ENCODE measurements at regions not wholly inside any gene's neighbourhood (a gene's known extent, or its start where the extent isn't known, plus 50 kb on each side); places are given as distances from the start of the nearest gene placed in this dataset.

DNA sequence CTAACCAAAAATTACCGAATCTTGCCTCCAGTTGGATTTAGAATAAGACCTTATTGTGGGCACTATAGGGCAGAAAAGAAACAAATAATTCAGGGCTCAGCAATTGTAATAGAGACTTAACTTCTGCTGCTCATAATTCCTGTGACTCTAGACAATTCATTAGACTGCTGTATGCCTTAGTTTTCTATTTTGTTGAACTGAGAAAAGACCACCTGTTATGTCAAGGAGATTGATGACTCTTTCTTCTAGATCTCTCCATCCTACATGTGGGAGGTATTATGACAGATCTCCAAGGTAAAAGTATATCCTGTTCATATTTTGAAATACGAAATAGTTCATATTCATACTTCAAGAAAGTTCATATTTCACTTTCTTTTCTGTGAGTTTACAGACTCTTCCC is 605.1 kb downstream of the PSAT1 start:
- no peak overlapping the region for H2AFZ ChIP-seq (ENCODE audit: low read depth)
- H3K4me3 ChIP-seq (IDR thresholded peaks at IDR 0.05; ENCODE audit: insufficient read depth, low read depth, low read length): no peak overlapping the region
- no peaks in the 10 kb centered on the region for H3K27me3 ChIP-seq (ENCODE audit: insufficient read depth, low read depth)
- TF ChIP-seq, protein P1, sequence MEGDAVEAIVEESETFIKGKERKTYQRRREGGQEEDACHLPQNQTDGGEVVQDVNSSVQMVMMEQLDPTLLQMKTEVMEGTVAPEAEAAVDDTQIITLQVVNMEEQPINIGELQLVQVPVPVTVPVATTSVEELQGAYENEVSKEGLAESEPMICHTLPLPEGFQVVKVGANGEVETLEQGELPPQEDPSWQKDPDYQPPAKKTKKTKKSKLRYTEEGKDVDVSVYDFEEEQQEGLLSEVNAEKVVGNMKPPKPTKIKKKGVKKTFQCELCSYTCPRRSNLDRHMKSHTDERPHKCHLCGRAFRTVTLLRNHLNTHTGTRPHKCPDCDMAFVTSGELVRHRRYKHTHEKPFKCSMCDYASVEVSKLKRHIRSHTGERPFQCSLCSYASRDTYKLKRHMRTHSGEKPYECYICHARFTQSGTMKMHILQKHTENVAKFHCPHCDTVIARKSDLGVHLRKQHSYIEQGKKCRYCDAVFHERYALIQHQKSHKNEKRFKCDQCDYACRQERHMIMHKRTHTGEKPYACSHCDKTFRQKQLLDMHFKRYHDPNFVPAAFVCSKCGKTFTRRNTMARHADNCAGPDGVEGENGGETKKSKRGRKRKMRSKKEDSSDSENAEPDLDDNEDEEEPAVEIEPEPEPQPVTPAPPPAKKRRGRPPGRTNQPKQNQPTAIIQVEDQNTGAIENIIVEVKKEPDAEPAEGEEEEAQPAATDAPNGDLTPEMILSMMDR (conservative IDR thresholded peaks at IDR 0.05; ENCODE audit: low read depth, low read length): no peak
- no peak overlapping the region for H3K9ac ChIP-seq
- no peak overlapping the region for H3K27ac ChIP-seq
- no peaks in the 10 kb centered on the region for H3K79me2 ChIP-seq (ENCODE audit: insufficient read depth, low read depth)
- no peaks in the 10 kb centered on the region for H3K36me3 ChIP-seq (ENCODE audit: insufficient read depth)
- H3K4me1 ChIP-seq (ENCODE audit: low read depth, poor library complexity, severe bottlenecking): no peaks in the 10 kb centered on the region
- H3K4me2 ChIP-seq: no peak overlapping the region
- H4K20me1 ChIP-seq (ENCODE audit: insufficient read depth): no peaks in the 10 kb centered on the region

DNA sequence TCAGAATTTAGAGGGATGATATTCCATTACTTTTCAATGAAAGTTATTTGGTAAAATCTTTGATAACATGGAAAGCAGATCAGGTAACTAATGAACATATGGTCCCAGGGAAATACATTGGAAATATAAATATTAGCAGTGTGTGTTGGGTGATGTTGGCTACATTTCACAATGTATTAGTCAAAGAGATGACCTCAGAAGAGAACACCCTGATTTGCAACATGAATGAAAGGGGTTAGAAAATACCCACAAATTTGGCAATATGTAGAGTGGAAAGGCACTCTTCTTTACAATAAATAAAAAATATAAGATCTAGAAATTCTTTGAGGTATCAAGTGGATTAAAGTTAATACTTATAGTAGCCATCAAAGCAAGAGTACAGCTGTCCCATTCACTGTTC is 606.7 kb downstream of the PSAT1 start:
- H3K27ac ChIP-seq: no peak overlapping the region
- H4K20me1 ChIP-seq (ENCODE audit: insufficient read depth): no peaks in the 10 kb centered on the region
- no peak overlapping the region for H3K4me3 ChIP-seq (IDR thresholded peaks at IDR 0.05; ENCODE audit: insufficient read depth, low read depth, low read length)
- no peaks in the 10 kb centered on the region for H3K79me2 ChIP-seq (ENCODE audit: insufficient read depth, low read depth)
- no peak overlapping the region for H3K4me2 ChIP-seq
- no peaks in the 10 kb centered on the region for H3K4me1 ChIP-seq (ENCODE audit: low read depth, poor library complexity, severe bottlenecking)
- no peak overlapping the region for H3K9ac ChIP-seq
- H2AFZ ChIP-seq (ENCODE audit: low read depth): no peak overlapping the region
- TF ChIP-seq, protein P1 (conservative IDR thresholded peaks at IDR 0.05; ENCODE audit: low read depth, low read length): no peak
- H3K36me3 ChIP-seq (ENCODE audit: insufficient read depth): no peaks in the 10 kb centered on the region
- H3K27me3 ChIP-seq (ENCODE audit: insufficient read depth, low read depth): no peaks in the 10 kb centered on the region

DNA sequence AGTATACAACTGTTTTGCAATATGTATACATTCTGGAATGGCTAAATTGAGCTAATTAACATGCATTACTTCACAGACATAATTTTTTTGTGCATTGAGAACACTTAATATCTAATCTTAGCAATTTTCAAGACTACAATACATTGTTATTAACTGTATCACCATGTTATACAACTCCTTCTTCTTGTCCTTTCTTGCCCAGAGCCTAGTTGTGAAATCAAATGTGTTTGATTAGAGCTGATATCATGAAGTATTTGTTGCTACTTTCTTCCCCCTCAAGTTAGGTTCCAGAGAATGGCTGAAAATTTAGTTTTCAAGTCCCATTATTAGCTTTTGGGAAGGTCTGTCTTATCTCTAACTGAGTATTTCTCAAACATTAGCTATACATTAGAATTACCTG is 607.8 kb downstream of the PSAT1 start:
- TF ChIP-seq, protein P1 (conservative IDR thresholded peaks at IDR 0.05; ENCODE audit: low read depth, low read length): no peak
- H4K20me1 ChIP-seq (ENCODE audit: insufficient read depth): no peaks in the 10 kb centered on the region

DNA sequence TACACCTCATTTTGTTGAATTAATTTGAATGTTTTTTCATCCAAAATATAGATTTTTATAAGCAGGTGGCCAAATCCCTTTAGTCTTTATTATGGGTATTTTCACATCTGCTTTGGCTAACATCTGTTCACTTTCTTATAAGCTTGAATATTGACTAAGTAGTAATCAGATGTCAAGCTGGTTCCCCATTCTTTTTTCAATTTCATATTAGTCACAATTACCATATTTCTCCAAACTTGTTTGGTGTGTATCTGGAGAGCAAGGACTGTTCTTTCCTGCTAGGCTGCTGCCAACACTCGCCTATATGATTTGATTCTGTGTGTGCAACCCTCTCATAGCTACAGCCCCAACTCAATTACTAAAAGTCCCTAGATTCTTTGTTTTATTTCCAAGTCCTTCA is 608.5 kb downstream of the PSAT1 start:
- Histone ChIP-seq H3K4me1 (ENCODE audit: low read depth, poor library complexity, severe bottlenecking) (no peaks in the 10 kb centered on the region), H3K79me2 (ENCODE audit: insufficient read depth, low read depth) (no peaks in the 10 kb centered on the region), H3K4me2 (no peak overlapping the region), H3K27ac (no peak overlapping the region), H3K4me3 (IDR thresholded peaks at IDR 0.05; ENCODE audit: insufficient read depth, low read depth, low read length) (no peak overlapping the region), H3K27me3 (ENCODE audit: insufficient read depth, low read depth) (no peaks in the 10 kb centered on the region), H4K20me1 (ENCODE audit: insufficient read depth) (no peaks in the 10 kb centered on the region), H3K36me3 (ENCODE audit: insufficient read depth) (no peaks in the 10 kb centered on the region), H2AFZ (ENCODE audit: low read depth) (no peak overlapping the region), H3K9ac (no peak overlapping the region)
- TF ChIP-seq, protein P1 (conservative IDR thresholded peaks at IDR 0.05; ENCODE audit: low read depth, low read length): no peak

More for the DNA sequence above, 607.8 kb downstream of the PSAT1 start:
- Histone ChIP-seq H3K9ac (no peak overlapping the region), H3K27me3 (ENCODE audit: insufficient read depth, low read depth) (no peaks in the 10 kb centered on the region), H3K36me3 (ENCODE audit: insufficient read depth) (no peaks in the 10 kb centered on the region), H3K4me1 (ENCODE audit: low read depth, poor library complexity, severe bottlenecking) (no peaks in the 10 kb centered on the region), H2AFZ (ENCODE audit: low read depth) (no peak overlapping the region), H3K4me3 (IDR thresholded peaks at IDR 0.05; ENCODE audit: insufficient read depth, low read depth, low read length) (no peak overlapping the region), H3K79me2 (ENCODE audit: insufficient read depth, low read depth) (no peaks in the 10 kb centered on the region), H3K4me2 (no peak overlapping the region), H3K27ac (no peak overlapping the region)

Data from KMS-11 (cell line).